ENCODE measurements at regions not wholly inside any gene's neighbourhood (a gene's known extent, or its start where the extent isn't known, plus 50 kb on each side); places are given as distances from the start of the nearest gene placed in this dataset.

DNA sequence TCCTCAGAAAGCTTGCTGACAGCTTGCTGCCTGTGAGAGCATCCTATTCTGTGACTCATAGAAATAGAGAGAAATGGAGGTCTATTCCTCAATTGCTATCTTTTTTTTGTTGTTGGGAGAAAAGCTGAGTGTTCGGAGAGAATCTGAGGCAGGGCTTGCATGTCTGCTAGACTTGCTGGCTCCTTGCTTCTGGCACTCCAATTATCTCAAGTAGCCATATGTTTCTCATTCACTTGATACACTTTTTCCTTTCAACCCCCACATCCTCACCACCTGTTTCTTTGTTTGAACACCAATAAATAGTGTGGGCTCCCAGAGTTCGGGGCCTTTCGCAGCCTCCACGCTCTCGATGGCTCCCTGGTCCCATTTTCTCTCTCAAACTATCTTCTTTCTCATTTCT is 172.2 kb downstream of the SH2D4B start:
- TF ChIP-seq, protein P1, sequence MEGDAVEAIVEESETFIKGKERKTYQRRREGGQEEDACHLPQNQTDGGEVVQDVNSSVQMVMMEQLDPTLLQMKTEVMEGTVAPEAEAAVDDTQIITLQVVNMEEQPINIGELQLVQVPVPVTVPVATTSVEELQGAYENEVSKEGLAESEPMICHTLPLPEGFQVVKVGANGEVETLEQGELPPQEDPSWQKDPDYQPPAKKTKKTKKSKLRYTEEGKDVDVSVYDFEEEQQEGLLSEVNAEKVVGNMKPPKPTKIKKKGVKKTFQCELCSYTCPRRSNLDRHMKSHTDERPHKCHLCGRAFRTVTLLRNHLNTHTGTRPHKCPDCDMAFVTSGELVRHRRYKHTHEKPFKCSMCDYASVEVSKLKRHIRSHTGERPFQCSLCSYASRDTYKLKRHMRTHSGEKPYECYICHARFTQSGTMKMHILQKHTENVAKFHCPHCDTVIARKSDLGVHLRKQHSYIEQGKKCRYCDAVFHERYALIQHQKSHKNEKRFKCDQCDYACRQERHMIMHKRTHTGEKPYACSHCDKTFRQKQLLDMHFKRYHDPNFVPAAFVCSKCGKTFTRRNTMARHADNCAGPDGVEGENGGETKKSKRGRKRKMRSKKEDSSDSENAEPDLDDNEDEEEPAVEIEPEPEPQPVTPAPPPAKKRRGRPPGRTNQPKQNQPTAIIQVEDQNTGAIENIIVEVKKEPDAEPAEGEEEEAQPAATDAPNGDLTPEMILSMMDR (IDR thresholded peaks at IDR 0.05) = no peak
- no peak for TF ChIP-seq EZH2 (IDR thresholded peaks at IDR 0.05; ENCODE audit: borderline replicate concordance, insufficient read depth, low read depth, low read length, poor library complexity, severe bottlenecking)

Measured in B cell (primary cell).